Loucy (cell line): ENCODE measurements at regions not wholly inside any gene's neighbourhood (a gene's known extent, or its start where the extent isn't known, plus 50 kb on each side); places are given as distances from the start of the nearest gene placed in this dataset.

Experiments used
- H2AFZ ChIP-seq: fragments of 200-600 bp; sonication (generic); 2 replicates; pipeline ENCODE4 v1.6.0; 2016; ENCODE audit warnings: antibody characterized with exemption, mild to moderate bottlenecking, low read length, moderate library complexity
- H3F3A ChIP-seq: fragments of 200-600 bp; 2 replicates; pipeline ENCODE4 v1.6.0; 2016; ENCODE audit warnings: antibody characterized with exemption, low read depth, mild to moderate bottlenecking
- H3K27me3 ChIP-seq: fragments of 200-600 bp; sonication (generic); 2 replicates; pipeline ENCODE4 v1.6.1; 2014; ENCODE audit warnings: low read length, mild to moderate bottlenecking; ENCODE audit not compliant: insufficient read depth, poor library complexity, severe bottlenecking
- H3K36me3 ChIP-seq: fragments of 200-600 bp; sonication (generic); 2 replicates; pipeline ENCODE4 v1.6.1; 2016; ENCODE audit warnings: low read length; ENCODE audit not compliant: insufficient read depth
- H3K4me1 ChIP-seq: fragments of 200-600 bp; sonication (generic); 2 replicates; pipeline ENCODE4 v1.5.1; 2014; ENCODE audit warnings: low read length, mild to moderate bottlenecking; ENCODE audit not compliant: insufficient read depth, poor library complexity, severe bottlenecking
- H3K4me2 ChIP-seq: fragments of 200-600 bp; sonication (generic); 2 replicates; pipeline ENCODE4 v1.6.0; 2014; ENCODE audit warnings: antibody characterized with exemption, low read length, low read depth, mild to moderate bottlenecking; ENCODE audit not compliant: poor library complexity, severe bottlenecking
- H3K4me3 ChIP-seq: fragments of 200-600 bp; sonication (generic); 2 replicates; pipeline ENCODE4 v1.5.1; 2014; ENCODE audit warnings: low read length, mild to moderate bottlenecking, mixed read lengths; ENCODE audit not compliant: poor library complexity, severe bottlenecking
- H3K79me2 ChIP-seq: fragments of 200-600 bp; sonication (generic); 2 replicates; pipeline ENCODE4 v1.6.1; 2014; ENCODE audit warnings: low read length; ENCODE audit not compliant: insufficient read depth
- H3K9ac ChIP-seq: fragments of 200-600 bp; sonication (generic); 2 replicates; pipeline ENCODE4 v1.6.0; 2014; ENCODE audit warnings: mild to moderate bottlenecking, low read depth, low read length, moderate library complexity; ENCODE audit not compliant: poor library complexity, severe bottlenecking
- H3K9me2 ChIP-seq: fragments of 200-600 bp; sonication (generic); replicated peaks from 2 replicates; pipeline ENCODE4 v1.6.1; 2016; ENCODE audit warnings: low read depth, low read length, mixed read lengths
- H3K9me3 ChIP-seq: fragments of 200-600 bp; sonication (generic); 2 replicates; pipeline ENCODE4 v1.6.1; 2014; ENCODE audit warnings: mild to moderate bottlenecking, antibody characterized with exemption, low read length, low read depth; ENCODE audit not compliant: insufficient read depth
- H4K20me1 ChIP-seq: fragments of 200-600 bp; sonication (generic); 2 replicates; pipeline ENCODE4 v1.6.0; 2014; ENCODE audit warnings: antibody characterized with exemption, low read length, mild to moderate bottlenecking; ENCODE audit not compliant: insufficient read depth, poor library complexity, severe bottlenecking
- CTCF ChIP-seq: fragments of 200-600 bp; sonication (generic); conservative IDR thresholded peaks from 2 replicates; pipeline ENCODE4 v1.5.1; 2014; ENCODE audit warnings: mild to moderate bottlenecking, antibody characterized with exemption, low read length
- EZH2phosphoT487 ChIP-seq: fragments of 200-600 bp; IDR thresholded peaks from 2 replicates; pipeline ENCODE4 v1.6.1; 2018; ENCODE audit warnings: antibody characterized with exemption, mild to moderate bottlenecking, moderate library complexity, borderline replicate concordance

- Histone ChIP-seq H3K27me3 (no peaks in the 10 kb centered on the region), H3K4me1 (no peaks in the 10 kb centered on the region), H3K4me2 (no peak overlapping the region), H3K4me3 (no peak overlapping the region), H4K20me1 (no peaks in the 10 kb centered on the region), H3K36me3 (no peaks in the 10 kb centered on the region), H3F3A (no peaks in the 10 kb centered on the region), H3K79me2 (no peaks in the 10 kb centered on the region), H3K9me2 (no peaks in the 10 kb centered on the region), H2AFZ (no peak overlapping the region), H3K9ac (no peak overlapping the region), H3K9me3 (no peaks in the 10 kb centered on the region)
- TF ChIP-seq EZH2phosphoT487 (no peak), CTCF (no peak)
Measured at GRCh38 chr18:3330622-3331021, 68.7 kb downstream of the MYL12B start.

- Histone ChIP-seq H3K79me2 (no peaks in the 10 kb centered on the region), H3F3A (no peaks in the 10 kb centered on the region), H3K27me3 (no peaks in the 10 kb centered on the region), H3K4me1 (no peaks in the 10 kb centered on the region), H3K36me3 (no peaks in the 10 kb centered on the region), H3K4me3 (no peak overlapping the region), H2AFZ (no peak overlapping the region), H4K20me1 (no peaks in the 10 kb centered on the region), H3K9me2 (no peaks in the 10 kb centered on the region), H3K9ac (no peak overlapping the region), H3K4me2 (no peak overlapping the region), H3K9me3 (no peaks in the 10 kb centered on the region)
- TF ChIP-seq EZH2phosphoT487, result no peak
- TF ChIP-seq CTCF, result no peak
Measured at GRCh38 chr18:3332376-3332775, 70.4 kb downstream of the MYL12B start.

GRCh38 chr18:3333056-3333720 lies 71.3 kb downstream of the MYL12B start:
- no peaks in the 10 kb centered on the region for H3K36me3 ChIP-seq
- TF ChIP-seq EZH2phosphoT487 (no peak), CTCF (no peak)
- H3K9ac ChIP-seq, result no peak overlapping the region
- no peak overlapping the region for H3K4me2 ChIP-seq
- H3K4me1 ChIP-seq, result no peaks in the 10 kb centered on the region
- no peak overlapping the region for H2AFZ ChIP-seq
- no peaks in the 10 kb centered on the region for H3F3A ChIP-seq
- no peaks in the 10 kb centered on the region for H3K9me2 ChIP-seq
- H3K79me2 ChIP-seq, result no peaks in the 10 kb centered on the region
- H4K20me1 ChIP-seq, result no peaks in the 10 kb centered on the region
- H3K9me3 ChIP-seq, result no peaks in the 10 kb centered on the region
- no peaks in the 10 kb centered on the region for H3K27me3 ChIP-seq
- no peak overlapping the region for H3K4me3 ChIP-seq
